ENCODE measurements at regions not wholly inside any gene's neighbourhood (a gene's known extent, or its start where the extent isn't known, plus 50 kb on each side); places are given as distances from the start of the nearest gene placed in this dataset.

DNA sequence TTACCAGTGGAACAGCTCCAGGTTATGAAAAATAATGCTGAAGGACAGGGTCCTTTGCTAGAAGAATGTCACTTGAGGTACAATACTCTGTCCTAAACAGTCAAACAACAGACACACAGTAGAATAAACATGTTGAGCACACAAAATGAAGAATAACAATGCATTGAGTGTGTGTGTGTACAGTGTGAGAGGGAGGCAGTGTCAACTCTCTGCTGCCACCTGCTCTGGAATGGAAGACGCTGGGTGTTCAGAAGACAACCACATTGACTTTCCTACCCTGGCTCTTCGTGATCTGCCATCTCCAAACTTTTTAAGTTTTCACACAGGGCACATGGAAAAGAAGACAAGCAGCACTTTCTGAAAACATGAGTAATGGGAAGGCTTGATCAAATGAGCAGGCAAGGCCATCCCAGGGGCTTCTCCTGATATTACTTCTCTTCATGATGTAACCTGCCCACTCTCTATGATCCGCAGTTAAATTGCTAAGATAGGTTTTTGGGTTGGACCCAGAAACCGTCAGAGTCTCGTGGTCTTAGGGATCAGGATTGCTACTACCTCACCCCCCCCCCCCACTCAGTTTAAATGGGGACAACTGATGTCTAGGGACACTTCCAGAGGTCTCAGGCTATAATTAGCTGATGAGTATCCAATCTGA, 533.2 kb upstream of the TNP1 start:
- Histone ChIP-seq H3K4me3 (ENCODE audit: low read depth, low read length) (no peak overlapping the region), H3K27ac (no peak overlapping the region)
- no peak for DNase-seq

DNA sequence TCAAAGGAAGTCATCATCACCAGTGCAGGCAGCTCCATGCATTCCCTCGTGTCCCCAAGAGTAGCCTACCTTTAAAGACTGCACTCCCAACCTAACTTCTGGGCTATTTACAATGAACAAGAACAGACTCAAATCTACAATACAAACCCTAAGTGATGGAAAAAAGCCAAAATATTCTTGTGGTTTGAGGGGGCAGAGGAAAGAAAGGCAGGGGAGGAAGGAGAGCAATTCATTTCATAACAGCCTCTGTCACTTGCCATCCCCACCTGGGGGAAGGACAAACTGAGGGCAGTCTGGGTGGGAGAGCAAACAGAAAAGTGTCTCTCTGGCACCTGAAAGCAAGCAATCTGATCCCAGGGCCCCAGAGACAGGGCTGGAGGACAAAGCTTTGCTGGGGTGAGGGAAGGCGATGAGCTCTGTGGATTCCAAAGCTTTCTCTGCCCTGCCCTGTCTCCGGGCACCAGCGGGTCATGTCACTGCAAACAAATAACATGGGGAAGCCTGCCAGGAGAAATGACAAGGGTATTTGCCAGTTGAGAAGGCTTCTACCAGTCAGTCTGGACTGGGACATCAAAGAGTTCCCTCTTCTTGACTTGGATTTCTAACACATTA, 528.0 kb upstream of the TNP1 start:
- DNase-seq, result no peak
- Histone ChIP-seq H3K27ac (no peak overlapping the region), H3K4me3 (ENCODE audit: low read depth, low read length) (no peak overlapping the region), H3K36me3 (replicated peaks) (no peaks in the 10 kb centered on the region), H3K27me3 (replicated peaks) (no peaks in the 10 kb centered on the region)
- in situ Hi-C loops (cut with HindIII; ENCODE audit: low pct_ligation_motif_present, low sequenced_read_pairs), result no loop called here
- TF ChIP-seq, protein P1, sequence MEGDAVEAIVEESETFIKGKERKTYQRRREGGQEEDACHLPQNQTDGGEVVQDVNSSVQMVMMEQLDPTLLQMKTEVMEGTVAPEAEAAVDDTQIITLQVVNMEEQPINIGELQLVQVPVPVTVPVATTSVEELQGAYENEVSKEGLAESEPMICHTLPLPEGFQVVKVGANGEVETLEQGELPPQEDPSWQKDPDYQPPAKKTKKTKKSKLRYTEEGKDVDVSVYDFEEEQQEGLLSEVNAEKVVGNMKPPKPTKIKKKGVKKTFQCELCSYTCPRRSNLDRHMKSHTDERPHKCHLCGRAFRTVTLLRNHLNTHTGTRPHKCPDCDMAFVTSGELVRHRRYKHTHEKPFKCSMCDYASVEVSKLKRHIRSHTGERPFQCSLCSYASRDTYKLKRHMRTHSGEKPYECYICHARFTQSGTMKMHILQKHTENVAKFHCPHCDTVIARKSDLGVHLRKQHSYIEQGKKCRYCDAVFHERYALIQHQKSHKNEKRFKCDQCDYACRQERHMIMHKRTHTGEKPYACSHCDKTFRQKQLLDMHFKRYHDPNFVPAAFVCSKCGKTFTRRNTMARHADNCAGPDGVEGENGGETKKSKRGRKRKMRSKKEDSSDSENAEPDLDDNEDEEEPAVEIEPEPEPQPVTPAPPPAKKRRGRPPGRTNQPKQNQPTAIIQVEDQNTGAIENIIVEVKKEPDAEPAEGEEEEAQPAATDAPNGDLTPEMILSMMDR (IDR thresholded peaks at IDR 0.05; ENCODE audit: low read depth, low read length, missing control alignments), result no peak

More for the DNA sequence above, 533.2 kb upstream of the TNP1 start:
- no peaks in the 10 kb centered on the region for H3K27me3 ChIP-seq (replicated peaks)
- in situ Hi-C loops (cut with HindIII; ENCODE audit: low pct_ligation_motif_present, low sequenced_read_pairs), result no loop called here
- TF ChIP-seq, protein P1 (IDR thresholded peaks at IDR 0.05; ENCODE audit: low read depth, low read length, missing control alignments), result no peak
- H3K36me3 ChIP-seq (replicated peaks), result no peaks in the 10 kb centered on the region

DNA sequence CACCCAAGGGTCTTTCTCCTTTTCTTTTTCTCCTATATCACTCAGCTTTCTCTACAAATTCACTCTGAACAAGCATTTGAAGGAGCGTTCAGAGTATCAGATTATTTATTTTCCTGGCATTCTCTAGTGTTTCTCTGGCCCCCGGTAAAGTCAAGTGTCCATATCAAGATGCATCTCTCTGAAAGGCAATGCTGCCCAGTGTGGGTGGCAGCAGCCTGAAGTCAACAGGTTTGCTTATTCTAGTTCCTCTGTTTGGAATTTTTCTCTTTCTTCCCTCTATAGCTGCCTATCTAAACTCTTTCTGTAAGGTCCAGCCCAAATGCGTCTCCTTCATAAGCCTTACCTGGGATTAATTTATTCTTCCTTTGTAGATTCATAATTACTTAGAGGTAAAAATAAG, 526.2 kb upstream of the TNP1 start:
- no peak for DNase-seq
- H3K36me3 ChIP-seq (replicated peaks), result no peaks in the 10 kb centered on the region
- H3K27ac ChIP-seq, result no peak overlapping the region
- no peaks in the 10 kb centered on the region for H3K27me3 ChIP-seq (replicated peaks)
- in situ Hi-C loops (cut with HindIII; ENCODE audit: low pct_ligation_motif_present, low sequenced_read_pairs), result no loop called here
- TF ChIP-seq, protein P1 (IDR thresholded peaks at IDR 0.05; ENCODE audit: low read depth, low read length, missing control alignments), result no peak
- H3K4me3 ChIP-seq (ENCODE audit: low read depth, low read length), result no peak overlapping the region

DNA sequence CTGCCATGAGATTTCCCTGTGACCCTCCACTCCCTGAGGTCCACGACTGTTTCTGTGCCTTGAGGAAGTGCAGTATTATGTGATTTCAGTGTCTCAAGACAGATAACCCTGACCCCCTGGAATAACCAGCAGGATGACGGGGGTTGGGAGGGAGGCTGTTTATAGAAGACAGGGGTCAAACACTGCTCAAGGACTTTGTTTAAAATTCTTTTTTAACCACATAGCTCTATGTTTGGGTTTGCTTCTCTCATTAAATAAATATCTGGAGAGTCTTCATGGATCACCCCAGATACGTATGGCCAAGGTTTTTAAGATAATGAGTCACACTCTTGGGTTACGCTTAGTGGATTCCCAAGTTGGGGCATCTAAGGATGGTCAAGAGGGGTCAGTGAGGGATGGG, 523.8 kb upstream of the TNP1 start:
- H3K4me3 ChIP-seq (ENCODE audit: low read depth, low read length), result no peak overlapping the region
- H3K36me3 ChIP-seq (replicated peaks), result no peaks in the 10 kb centered on the region
- no peaks in the 10 kb centered on the region for H3K27me3 ChIP-seq (replicated peaks)
- DNase-seq, result no peak
- in situ Hi-C loops (cut with HindIII; ENCODE audit: low pct_ligation_motif_present, low sequenced_read_pairs), result no loop called here
- no peak overlapping the region for H3K27ac ChIP-seq
- TF ChIP-seq, protein P1 (IDR thresholded peaks at IDR 0.05; ENCODE audit: low read depth, low read length, missing control alignments), result no peak

DNA sequence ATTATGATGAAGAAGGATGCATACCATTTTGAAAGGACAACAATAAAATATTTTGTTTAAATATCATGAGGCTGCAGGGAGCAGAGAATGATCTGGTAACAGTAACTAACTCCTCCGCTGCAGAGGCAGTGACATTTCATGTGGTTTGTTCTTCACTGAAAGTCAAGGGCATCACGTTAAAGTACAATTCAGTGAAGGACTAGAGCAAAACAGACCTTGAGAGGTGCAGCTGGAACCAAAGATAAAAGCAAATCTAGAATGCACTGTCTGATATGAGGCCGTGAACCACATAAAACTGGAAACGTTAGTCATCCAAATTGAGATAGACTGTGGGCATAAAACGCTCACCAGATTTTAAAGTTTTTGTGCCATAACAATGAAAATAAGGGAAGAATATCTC, 522.9 kb upstream of the TNP1 start:
- in situ Hi-C loops (cut with HindIII; ENCODE audit: low pct_ligation_motif_present, low sequenced_read_pairs), result no loop called here
- no peaks in the 10 kb centered on the region for H3K36me3 ChIP-seq (replicated peaks)
- no peak overlapping the region for H3K27ac ChIP-seq
- no peak overlapping the region for H3K4me3 ChIP-seq (ENCODE audit: low read depth, low read length)
- TF ChIP-seq, protein P1 (IDR thresholded peaks at IDR 0.05; ENCODE audit: low read depth, low read length, missing control alignments), result no peak
- DNase-seq, result no peak
- no peaks in the 10 kb centered on the region for H3K27me3 ChIP-seq (replicated peaks)

DNA sequence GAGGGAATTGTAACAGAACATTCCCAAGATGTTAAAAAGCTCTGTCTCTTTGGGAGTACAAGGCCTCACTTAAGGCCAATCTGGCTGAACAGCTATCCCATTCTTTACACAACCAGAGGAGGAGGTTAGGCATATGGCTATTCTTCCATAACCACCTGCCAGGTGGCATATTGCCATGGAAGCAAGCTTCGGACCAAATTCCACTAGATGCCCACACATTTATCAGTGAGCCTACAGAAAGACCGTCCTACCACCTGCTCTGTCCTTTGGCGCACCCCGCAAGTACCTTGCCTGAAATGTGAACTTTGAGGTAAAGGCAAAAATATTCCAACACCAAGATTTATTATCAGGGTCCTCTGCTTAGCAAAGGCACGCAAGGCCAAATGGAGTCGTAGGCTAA, 519.9 kb upstream of the TNP1 start:
- H3K4me3 ChIP-seq (ENCODE audit: low read depth, low read length), result no peak overlapping the region
- no peak for DNase-seq
- H3K36me3 ChIP-seq (replicated peaks), result no peaks in the 10 kb centered on the region
- no peak overlapping the region for H3K27ac ChIP-seq
- in situ Hi-C loops (cut with HindIII; ENCODE audit: low pct_ligation_motif_present, low sequenced_read_pairs), result no loop called here
- no peaks in the 10 kb centered on the region for H3K27me3 ChIP-seq (replicated peaks)
- TF ChIP-seq, protein P1 (IDR thresholded peaks at IDR 0.05; ENCODE audit: low read depth, low read length, missing control alignments), result no peak

Measured in brain microvascular endothelial cell (primary cell).